H54 (cell line): ENCODE measurements at regions not wholly inside any gene's neighbourhood (a gene's known extent, or its start where the extent isn't known, plus 50 kb on each side); places are given as distances from the start of the nearest gene placed in this dataset.

Source experiments
- DNase-seq: peaks from one replicate; pipeline ENCODE4 v3.0.0; 2011; ENCODE audit warnings: low spot score, mixed read lengths; ENCODE audit not compliant: insufficient read length
- FAIRE-seq: peaks from 3 replicates; lab custom pipeline; 2011; peaks lifted over from hg19 to GRCh38; lab: Jason Lieb, UNC
- POLR2A ChIP-seq: IDR thresholded peaks from 2 replicates; pipeline ENCODE4 v1.6.1; 2011; ENCODE audit warnings: low read depth, mild to moderate bottlenecking, low read length

- FAIRE-seq: no peak
- no peak for DNase-seq
- TF ChIP-seq POLR2A: no peak
These were observed 57.8 kb upstream of the CTBP2 start for GRCh38 chr10:125217990-125218675.

GRCh38 chr10:125216861-125217260, 56.5 kb upstream of the CTBP2 start:
- DNase-seq: no peak
- no peak for FAIRE-seq
- no peak for TF ChIP-seq POLR2A

- DNase-seq (no peak), FAIRE-seq (no peak)
- TF ChIP-seq POLR2A: no peak
These were observed 55.9 kb upstream of the CTBP2 start for GRCh38 chr10:125216309-125216708.

GRCh38 chr10:125214283-125214570, 53.9 kb upstream of the CTBP2 start:
- FAIRE-seq: no peak

GRCh38 chr10:125213541-125214282, 53.3 kb upstream of the CTBP2 start:
- DNase-seq: no peak
- no peak for TF ChIP-seq POLR2A
- FAIRE-seq: no peak

More at GRCh38 chr10:125214283-125214570, 53.9 kb upstream of the CTBP2 start:
- TF ChIP-seq POLR2A: no peak
- DNase-seq: no peak

- no peak for TF ChIP-seq POLR2A
- no peak for FAIRE-seq
These were observed 51.9 kb upstream of the CTBP2 start for GRCh38 chr10:125212150-125212809.

More at GRCh38 chr10:125212150-125212809, 51.9 kb upstream of the CTBP2 start:
- no peak for DNase-seq
